ENCODE measurements at regions not wholly inside any gene's neighbourhood (a gene's known extent, or its start where the extent isn't known, plus 50 kb on each side); places are given as distances from the start of the nearest gene placed in this dataset.

- TF ChIP-seq CTCF (conservative IDR thresholded peaks at IDR 0.05; ENCODE audit: low read length) (no peak), EZH2phosphoT487 (IDR thresholded peaks at IDR 0.05; ENCODE audit: borderline replicate concordance, low read depth, low read length) (no peak)
Measured at GRCh38 chr12:92535961-92536360, 166.8 kb upstream of the PLEKHG7 start.

Measured in OCI-LY7 (cell line).